Fibroblast of gingiva (primary cell): ENCODE measurements at regions not wholly inside any gene's neighbourhood (a gene's known extent, or its start where the extent isn't known, plus 50 kb on each side); places are given as distances from the start of the nearest gene placed in this dataset.
"Not testable (repeated sequence)": the region's sequence is repeated elsewhere in the genome, so short reads cannot be mapped to it uniquely, and the experiment has no call there.

Source experiments
- DNase-seq: peaks from one replicate; pipeline ENCODE4 v3.0.0-alpha.2; 2011; ENCODE audit warnings: low read depth

DNA sequence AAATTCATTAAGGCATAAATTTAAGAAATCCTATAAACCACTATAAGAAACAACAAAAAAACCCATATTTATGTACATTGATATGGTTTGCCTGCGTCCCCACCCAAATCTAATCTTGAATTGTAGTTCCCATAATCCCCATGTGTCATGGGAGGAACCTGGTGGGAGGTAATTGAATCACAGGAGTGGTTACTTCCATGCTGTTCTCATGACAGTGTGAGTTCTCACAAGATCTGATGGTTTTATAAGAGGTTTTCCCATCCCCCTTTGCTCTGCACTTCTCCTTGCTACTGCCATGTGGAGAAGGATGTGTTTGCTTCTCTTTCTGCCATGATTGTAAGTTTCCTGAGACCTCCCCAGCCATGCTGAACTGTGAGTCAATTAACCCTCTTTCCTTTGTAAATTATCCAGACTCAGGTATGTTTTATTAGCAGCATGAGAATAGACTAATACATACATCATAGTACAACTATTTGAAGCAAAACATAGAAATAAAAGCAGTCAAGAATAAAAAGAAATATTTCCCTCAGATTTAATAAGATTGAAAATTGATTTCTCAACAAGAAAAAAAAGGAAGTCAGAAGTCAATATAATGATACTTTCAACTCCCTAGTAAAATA is 209.0 kb upstream of the GPC6 start:
- no peak for DNase-seq

DNA sequence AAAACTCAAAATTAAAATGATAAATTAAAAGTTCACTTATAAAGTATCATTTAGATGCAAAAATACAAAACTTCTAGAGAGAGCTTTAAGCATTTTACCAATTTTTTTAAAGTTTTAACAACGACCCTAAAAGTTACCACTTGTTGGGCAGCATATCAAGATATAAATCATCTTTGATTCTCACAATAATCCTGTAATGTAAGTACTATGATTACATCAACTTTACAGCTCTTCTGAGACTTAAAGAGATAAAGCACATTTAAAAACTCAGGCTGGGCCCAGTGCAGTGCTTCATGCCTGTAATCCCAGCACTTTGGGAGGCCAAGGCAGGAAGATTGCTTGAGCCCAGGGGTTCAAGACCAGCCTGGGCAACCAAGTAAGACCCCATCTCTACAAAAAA is 202.7 kb upstream of the GPC6 start:
- DNase-seq: no peak

DNA sequence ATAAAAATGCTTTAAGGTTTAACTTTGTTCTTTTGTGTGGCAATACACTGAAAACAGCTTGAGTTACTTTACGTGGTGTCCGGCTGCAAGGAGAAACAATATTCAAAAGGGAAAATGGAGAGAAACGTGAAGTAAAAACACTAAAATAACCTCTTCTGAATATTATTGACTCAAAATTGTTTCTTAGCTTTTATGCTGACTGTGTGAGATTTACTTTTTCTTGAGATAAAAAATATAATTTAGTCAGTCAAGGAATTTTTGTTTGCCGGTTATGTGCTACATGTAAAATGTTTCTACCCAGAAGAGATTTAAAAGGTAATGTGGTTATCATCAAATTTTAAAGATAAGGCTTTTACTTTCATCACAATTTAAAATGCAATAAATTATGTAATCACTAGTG is 200.6 kb upstream of the GPC6 start:
- no peak for DNase-seq

DNA sequence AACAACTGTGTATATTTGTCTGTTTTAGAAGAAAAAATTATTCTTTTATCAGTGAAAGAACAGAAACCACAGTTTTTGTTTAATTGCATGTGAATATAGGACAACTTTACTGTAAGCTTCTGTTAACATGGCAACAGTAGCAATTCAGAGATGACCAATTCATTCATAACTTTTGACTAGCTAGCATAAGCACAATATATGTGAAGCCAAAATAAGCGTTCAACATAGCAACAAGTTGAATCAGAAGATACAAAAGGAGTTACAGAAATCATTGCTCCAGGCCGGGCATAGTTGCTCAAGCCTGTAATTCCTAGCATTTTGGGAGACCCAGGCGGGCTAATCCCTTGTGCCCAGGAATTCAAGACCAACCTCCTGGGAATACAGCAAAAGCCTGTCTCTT is 197.1 kb upstream of the GPC6 start:
- DNase-seq: peak; percentile 52

DNA sequence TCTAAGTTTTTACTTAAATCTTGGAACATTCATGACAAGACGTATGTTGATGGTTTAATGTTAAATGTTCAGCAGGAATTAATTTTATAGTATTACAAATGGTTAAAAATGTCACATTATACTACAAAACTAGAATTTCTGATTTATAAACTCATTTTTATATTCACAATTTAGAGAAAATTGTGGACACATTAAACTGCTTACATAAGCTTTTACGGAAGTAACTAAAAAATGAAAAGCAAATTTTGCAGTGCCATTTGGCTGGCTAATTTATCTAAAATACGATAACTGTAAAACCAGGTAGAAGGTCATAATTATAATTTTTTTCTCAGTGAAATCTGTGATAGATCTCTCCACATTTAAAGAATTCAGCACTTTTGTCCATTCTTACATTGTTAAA is 190.2 kb upstream of the GPC6 start:
- no peak for DNase-seq

DNA sequence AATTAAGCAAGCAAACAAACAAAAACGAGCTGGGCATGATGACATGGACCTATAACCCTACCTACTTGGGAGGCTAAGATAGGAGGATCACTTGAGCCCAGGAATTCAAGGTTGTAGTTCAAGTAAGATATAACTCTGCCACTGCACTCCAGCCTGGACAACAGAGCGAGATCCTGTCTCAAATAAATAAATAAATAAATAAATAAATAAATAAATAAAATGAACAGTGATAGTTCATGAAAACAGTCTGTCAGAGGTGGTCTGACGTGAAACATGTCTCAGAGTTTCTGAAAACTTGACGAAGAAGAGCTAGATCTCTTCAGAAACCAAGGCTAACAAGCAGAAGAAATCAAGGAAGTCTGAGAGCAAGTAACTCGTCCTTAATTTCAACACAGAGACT is 188.8 kb upstream of the GPC6 start:
- DNase-seq: no peak

DNA sequence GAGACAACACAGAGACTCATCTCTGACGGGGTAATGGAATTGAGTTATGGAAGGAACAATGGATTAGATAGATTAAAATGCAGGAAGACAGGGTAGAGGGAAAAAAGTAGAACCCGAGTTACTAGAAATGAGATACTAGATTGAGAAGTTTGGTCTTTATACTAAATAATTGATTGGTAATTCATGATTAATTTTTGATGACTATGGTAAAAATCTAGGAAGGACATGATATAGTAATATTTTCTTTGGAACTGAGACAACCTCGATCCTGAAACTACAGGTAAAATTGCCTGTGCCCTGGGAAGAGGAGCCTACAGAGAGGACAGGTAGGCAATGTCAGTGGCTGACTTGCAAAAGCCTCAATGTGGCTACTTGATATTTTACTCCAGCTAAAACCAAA is 188.4 kb upstream of the GPC6 start:
- DNase-seq: no peak

DNA sequence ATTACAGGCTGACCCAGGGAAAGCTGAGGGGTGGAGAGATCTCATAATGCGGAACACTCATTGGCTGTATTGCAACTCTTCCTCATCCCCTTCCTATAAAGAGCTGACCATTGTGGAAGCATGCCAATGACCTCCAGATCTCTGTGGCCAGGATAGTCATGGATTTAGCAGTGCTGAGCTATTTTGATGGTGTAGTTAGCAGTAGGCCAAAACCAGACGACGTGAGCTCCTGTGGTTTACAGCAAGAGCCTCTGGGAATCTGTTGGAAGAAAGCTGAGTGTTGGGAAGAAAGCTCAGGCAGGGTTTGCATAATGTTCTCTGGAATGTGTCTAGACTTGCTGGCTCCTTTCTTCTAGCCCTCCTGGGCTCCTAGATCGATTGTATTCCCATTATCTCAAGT is 187.5 kb upstream of the GPC6 start:
- DNase-seq: no peak

DNA sequence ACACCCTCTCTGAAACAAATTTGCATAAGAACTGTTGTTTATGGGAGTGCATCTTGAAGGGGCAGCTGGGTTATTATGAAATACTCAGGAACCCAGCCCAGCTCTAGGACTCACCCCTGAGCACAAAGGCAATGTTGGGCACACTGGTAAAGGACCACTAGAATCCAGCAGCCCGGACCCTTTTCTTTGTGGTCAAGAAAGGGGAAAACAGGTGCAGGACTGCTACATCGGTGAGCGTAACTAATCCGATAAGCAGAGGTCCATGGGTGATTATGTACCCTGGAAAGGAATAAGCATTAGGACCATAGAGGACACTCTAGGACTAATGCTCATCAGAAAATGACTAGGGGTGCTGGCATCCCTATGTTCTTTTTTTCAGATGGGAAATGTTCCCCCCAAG is 185.0 kb upstream of the GPC6 start:
- not testable (repeated sequence) for DNase-seq

DNA sequence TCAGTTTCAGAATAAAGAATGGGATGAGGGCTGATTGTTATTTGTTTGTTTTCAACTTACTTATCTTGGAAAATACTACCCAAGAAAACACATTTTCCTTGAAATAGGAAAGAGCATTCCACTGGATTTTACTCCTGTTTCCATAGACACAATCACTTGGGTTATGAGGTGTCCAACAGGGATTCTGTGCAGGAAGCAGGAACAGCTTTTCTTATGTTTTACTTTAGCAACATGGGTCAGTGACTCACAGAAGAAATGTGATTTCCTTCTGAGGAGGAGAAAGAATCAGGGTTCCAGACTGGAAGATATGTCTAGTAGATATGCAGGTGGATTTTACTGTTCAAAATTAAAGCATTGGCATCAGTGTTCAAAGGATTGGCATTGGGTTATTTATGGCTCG is 180.8 kb upstream of the GPC6 start:
- DNase-seq: no peak

DNA sequence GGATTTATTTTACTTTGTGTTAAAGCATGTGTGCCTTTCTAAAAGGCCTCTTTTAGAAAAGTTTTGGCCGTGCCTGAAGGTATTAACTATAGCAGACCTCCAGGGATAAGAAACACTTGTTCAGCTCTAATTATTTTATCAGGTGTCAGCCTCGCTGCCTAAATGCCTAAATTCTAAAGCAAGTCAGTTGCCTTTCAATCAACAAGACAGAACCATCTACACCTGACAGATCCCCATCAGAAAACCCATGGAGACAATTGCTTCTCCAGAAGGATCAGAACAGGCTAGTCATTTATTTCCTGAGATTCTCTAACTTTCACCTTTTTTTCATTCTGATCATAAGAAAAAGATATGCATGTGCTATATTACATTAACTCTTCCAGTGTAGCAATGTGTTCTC is 171.4 kb upstream of the GPC6 start:
- no peak for DNase-seq

DNA sequence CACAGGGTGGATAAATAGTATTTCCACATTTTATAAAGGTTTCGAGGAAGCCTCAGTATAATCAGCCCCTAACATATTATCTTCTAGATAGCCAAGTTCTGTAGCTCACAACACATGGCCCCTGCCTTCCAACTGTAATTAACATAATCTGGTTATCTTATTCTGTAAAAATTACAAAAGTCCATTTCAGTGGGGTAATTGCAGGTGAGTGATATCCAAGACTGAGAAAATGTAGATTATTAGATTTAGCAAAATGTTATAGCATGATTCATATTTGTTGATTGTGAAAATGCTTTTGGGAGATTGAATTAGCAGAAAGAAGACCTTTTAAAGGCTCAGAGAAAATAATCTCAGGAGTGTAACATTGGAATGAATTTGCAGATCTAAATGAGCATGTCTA is 168.3 kb upstream of the GPC6 start:
- DNase-seq: no peak

DNA sequence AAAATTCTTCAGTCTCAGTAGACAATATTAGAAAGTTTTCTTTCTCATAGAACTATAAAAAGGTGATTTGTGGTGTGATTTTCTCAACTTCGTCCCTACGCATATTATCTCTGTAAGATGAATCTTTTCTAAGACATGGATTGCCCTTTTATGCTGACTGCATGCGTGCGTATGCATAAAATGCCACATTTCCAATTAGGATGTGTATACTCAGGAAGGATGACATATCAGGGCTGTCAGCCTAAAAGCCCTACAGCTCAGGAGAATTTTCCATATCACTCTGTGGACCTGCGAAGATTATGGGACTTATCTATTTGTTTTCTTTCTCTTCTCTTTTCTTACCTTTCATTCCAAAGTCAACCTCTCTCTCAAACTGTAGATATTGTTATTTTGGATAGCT is 166.5 kb upstream of the GPC6 start:
- DNase-seq: no peak

DNA sequence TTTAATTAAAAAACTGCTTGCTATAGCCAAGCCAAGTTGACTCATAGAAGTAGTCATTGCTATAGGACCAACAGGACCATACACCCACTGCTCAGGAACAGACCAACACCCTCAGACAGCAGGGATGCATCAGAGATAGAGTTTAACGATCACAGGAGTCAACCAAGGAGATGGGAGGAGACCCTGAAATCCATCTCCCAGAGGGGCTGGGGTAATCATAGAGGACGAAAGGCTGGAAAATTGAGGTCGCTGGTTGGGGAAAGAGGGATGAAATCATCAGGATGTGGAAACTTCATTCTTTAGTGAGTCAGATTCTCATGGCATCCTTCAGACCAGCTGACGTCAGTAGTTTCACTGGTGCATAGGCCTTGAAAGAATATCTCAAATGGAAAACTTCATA is 160.4 kb upstream of the GPC6 start:
- peak; percentile 39 for DNase-seq

DNA sequence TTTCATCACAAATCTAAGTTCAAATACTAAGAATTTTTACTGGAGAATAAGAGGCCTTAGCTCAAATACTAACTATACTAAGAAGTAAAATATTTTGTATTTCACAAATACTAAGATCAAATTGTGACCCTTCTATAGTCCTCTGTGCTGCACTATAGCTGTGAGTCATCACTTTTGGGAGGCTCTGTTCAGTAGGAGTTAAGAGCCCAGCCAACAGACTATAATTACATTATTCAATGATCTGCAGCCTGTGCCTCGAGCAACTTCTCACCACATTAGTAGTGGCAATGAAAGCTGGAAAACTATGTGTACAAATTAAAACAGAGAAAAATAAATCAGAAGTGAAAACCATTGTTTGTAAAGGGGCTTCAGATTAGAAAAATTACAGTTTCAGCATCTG is 147.3 kb upstream of the GPC6 start:
- DNase-seq: peak; percentile 2

DNA sequence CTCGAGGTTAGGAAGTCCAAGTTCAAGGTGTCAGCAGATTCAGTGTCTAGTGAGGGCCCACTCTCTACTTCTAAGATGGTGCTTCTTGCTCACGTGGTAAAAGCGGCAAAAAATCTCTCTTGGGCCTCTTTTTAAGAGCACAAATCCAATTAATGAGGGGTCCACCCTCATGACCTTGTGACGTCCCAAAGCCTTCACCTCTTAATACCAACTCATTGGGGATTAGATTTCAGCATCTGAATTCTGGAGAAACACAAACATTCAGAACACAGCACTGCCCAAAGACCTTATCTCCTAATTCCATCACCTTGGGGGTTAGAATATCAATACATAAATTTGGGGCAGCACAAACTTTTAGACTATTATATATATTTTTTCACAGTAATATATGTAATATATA is 146.4 kb upstream of the GPC6 start:
- no peak for DNase-seq

DNA sequence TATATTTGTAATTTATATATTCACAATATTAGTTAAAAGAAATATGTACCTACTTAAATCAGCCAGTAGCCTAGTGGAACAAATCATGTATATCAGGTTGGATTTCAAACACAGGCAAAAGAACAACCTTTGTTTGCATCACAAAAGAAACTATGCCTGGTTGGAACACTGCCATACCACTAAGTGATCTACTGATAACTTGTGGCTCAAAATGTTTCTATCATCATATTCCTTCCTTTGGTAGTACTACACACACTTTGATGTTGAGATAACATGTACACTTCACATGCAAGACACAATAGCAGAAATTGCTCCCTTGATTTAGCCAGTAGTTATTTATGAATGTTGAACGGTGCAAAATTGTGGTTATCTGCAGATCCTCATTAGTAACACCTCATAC is 146.0 kb upstream of the GPC6 start:
- no peak for DNase-seq

DNA sequence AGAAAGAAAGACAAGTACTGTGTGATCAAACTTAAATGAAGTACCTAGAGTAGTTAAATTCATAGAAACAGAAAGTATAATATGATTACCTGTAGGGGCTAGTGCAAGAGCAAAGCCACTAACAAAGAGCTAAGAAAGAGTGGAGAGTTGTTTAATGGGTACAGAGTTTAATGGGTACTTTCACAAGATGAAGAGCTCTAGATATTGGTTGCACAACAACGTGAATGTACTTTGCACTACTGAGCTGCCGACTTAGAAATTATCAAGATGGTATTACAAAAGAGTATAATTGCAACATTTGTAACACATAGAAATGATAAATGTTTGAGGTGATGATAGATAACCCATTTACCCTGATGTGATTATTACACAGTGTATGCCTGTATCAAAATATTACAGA is 140.3 kb upstream of the GPC6 start:
- no peak for DNase-seq

DNA sequence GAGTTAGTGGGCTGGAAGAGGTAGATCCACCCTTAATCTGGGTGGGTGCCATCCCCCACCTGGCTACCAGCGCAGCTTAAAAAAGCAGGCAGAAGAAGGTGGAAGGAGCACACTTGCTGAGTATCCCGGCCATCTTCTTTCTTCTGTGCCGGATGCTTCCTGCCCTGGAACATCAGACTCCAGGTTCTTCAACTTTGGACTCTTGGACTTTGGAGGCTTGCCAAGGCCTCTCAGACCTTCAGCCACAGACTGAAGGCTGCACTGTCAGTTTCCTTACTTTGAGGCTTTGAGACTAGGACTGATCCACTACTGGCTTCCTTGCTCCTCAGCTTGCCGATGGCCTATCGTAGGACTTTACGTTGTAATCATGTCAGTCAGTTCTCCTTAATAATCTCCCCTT is 127.6 kb upstream of the GPC6 start:
- DNase-seq: no peak

DNA sequence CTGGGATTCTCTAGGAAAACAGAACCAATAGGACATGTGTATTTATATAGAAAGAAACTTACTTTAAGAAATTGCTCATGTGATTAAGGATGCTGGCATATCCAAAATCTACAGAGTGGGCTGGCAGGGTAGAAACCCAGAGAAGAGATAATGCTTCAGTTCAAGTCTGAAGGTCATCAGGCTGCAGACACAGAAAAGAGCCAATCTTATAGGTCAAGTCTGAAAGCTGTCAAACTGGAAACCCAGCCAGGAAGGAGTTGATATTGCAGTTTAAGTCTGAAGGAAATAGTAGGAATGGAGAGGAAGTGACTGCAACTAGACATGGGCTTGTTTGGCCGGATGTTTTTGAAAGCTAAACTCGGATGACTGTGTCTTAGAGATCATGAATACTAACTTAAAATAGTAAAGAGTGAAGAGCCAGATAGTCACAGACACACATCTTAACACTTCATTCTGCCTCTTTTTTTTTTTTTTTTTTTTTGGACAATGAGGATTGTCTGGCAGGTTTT is 125.3 kb upstream of the GPC6 start:
- no peak for DNase-seq

DNA sequence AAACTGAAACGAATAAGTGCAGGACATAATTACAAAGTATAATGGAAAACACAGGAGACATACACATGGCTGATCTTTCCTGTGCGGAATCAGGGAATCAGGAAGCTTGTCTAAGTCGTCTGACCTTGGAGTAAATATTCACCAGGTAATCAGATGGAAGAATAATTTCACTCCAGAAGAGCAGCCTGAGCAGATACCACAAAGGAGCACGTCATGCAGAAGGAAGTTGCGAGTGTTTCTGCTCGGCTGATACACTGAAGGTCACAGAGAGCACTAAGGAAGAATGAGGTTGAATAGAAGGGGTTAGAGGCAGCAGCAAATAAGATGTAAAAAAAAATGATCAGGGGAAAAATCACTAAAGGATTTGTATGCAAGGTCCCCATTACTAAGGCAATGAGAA is 122.3 kb upstream of the GPC6 start:
- no peak for DNase-seq

DNA sequence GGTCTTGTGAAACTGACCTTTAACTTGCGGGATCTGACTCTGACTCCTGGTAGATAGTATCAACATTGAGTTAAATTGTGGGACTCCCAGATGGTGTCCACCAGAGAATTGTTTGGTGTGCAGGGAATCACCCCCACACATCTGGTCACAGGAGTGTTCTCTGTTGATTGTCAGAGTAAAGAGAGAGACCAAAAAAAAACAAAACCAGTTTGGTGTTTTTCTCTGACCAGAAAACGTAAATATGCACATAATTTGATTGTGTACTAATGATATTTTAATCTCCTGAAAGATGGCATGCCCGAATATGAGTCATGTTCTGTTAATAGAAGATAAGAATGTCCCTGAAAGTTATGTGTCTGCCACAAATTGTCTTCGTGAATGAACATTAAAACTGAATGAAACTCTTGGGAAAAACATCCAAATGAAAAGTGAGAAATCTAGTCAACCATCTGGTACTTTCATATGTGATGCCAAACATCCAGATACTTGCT is 118.5 kb upstream of the GPC6 start:
- no peak for DNase-seq

DNA sequence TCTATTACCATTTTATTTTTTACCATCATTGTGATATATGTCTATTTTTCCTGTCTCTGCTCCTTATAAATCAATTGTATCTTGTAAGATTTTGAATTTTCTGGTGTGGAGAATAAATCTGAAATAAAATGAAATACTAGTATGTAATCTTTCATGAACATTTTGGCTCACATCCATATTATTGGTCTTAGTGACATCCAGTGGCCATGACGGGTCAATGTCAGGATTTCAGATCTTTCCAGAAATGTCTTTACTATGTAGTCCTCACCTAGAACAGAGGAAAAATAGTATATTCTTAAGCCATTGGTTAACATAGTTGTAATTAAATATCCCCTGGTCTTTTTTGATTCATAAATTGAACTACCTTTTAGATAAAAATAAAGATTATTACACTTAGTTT is 109.8 kb upstream of the GPC6 start:
- DNase-seq: no peak

DNA sequence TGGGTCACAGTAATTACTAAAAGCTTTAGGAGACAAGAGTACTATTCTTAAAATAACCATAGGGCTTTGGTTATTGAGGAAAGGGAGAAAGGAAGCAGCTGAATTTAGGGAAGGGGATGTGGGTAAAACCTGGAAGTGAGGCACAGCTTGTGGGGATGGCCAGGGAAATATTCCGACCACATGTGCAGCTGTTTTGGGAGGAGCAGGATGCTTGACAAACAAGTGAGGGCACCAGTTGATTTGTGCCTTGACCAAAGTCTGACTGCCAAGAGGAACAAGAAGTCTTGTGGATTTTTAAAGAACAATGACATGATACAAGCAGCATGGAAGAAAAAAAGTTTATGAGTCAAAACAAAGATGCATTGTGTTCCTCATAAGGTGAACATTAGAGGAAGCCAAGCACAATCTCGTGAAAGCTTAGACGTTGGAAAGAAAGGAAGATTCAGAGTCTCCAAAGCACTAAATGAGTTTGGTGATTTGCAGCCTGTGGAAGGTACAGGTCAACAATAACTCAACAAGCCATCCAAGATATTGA is 108.5 kb upstream of the GPC6 start:
- DNase-seq: no peak
